ENCODE measurements at regions not wholly inside any gene's neighbourhood (a gene's known extent, or its start where the extent isn't known, plus 50 kb on each side); places are given as distances from the start of the nearest gene placed in this dataset.

- no peak for TF ChIP-seq POLR2A (IDR thresholded peaks at IDR 0.05)
- TF ChIP-seq EP300 (IDR thresholded peaks at IDR 0.05) = no peak
These were observed 303.7 kb upstream of the SEL1L start for GRCh38 chr14:81837304-81837703.

Data from sigmoid colon (tissue), 4 donors.